DOHH2 (cell line): ENCODE measurements at regions not wholly inside any gene's neighbourhood (a gene's known extent, or its start where the extent isn't known, plus 50 kb on each side); places are given as distances from the start of the nearest gene placed in this dataset.

ENCODE experiments used
- CTCF ChIP-seq: fragments of 200-600 bp; sonication (generic); IDR thresholded peaks from one replicate; pipeline ENCODE4 v1.5.1; 2014; ENCODE audit warnings: antibody characterized with exemption, mild to moderate bottlenecking, low read depth, low read length; ENCODE audit not compliant: poor library complexity, severe bottlenecking
- EZH2phosphoT487 ChIP-seq: fragments of 200-600 bp; sonication (generic); IDR thresholded peaks from 2 replicates; pipeline ENCODE4 v1.6.1; 2017; ENCODE audit warnings: borderline replicate concordance, mild to moderate bottlenecking, antibody characterized with exemption, low read length, moderate library complexity, mixed read lengths

GRCh38 chr7:142582351-142582750 is 166.9 kb upstream of the PRSS1 start:
- TF ChIP-seq CTCF = no peak
- TF ChIP-seq EZH2phosphoT487 = no peak
